Thymus (tissue), 11 donors: ENCODE measurements at regions not wholly inside any gene's neighbourhood (a gene's known extent, or its start where the extent isn't known, plus 50 kb on each side); places are given as distances from the start of the nearest gene placed in this dataset.
"Not testable (repeated sequence)": the region's sequence is repeated elsewhere in the genome, so short reads cannot be mapped to it uniquely, and the experiment has no call there.

Experiments used
- DNase-seq, 9 donors: peaks; one replicate each; pipeline ENCODE4 v3.0.0-alpha.2; 2013; ENCODE audit warnings: low spot score in 9 of 9, low read depth in 6 of 9, missing footprints in 1 of 9
- H3K27ac ChIP-seq, 2 donors: one replicate each; pipeline ENCODE4 v1.5.1; 2013; ENCODE audit warnings: control low read depth in 1 of 2, low read depth in 1 of 2, low read length in 1 of 2, mild to moderate bottlenecking in 1 of 2, moderate library complexity in 1 of 2
- H3K27me3 ChIP-seq, 2 donors: one replicate each; pipeline ENCODE4 v1.5.1; 2013; ENCODE audit warnings: low read length in 1 of 2; ENCODE audit not compliant: control insufficient read depth in 2 of 2, insufficient read depth in 1 of 2
- H3K36me3 ChIP-seq, 2 donors: one replicate each; pipeline ENCODE4 v1.5.1; 2013; ENCODE audit warnings: low read length in 1 of 2, mild to moderate bottlenecking in 1 of 2, moderate library complexity in 1 of 2; ENCODE audit not compliant: control insufficient read depth in 2 of 2, insufficient read depth in 2 of 2
- H3K4me1 ChIP-seq, 2 donors: one replicate each; pipeline ENCODE4 v1.5.1; 2013; ENCODE audit warnings: low read length in 2 of 2; ENCODE audit not compliant: control insufficient read depth in 2 of 2, insufficient read depth in 2 of 2
- H3K4me3 ChIP-seq, 2 donors: one replicate each; pipeline ENCODE4 v1.5.1; 2013; ENCODE audit warnings: low read length in 2 of 2, control low read depth in 1 of 2, mild to moderate bottlenecking in 1 of 2
- H3K9me3 ChIP-seq, 2 donors: one replicate each; pipeline ENCODE4 v1.5.1; 2013; ENCODE audit warnings: low read length in 1 of 2, mild to moderate bottlenecking in 1 of 2; ENCODE audit not compliant: control insufficient read depth in 2 of 2, insufficient read depth in 1 of 2
- WGBS: extraction: QIAGEN DNeasy Blood & Tissue Kit; methylation state at CpG from one replicate; pipeline ENCODE4 v1.1.7; 2013; 5-methylcytosine and 5-hydroxymethylcytosine counted together
- donor health status: healthy.

GRCh38 chr4:97305351-97305750 lies 837.9 kb downstream of the STPG2 start:
- Histone ChIP-seq H3K27me3 (no peaks in the 10 kb centered on the region), H3K36me3 (no peaks in the 10 kb centered on the region), H3K27ac (no peak overlapping the region), H3K9me3 (peaks cover 0 to 3% of the 10 kb centered on the region in 2 donors), H3K4me3 (no peak overlapping the region), H3K4me1 (no peaks in the 10 kb centered on the region)
- DNase-seq: no peak
- 93% methylated on average over 2 of the region's 2 CpGs for WGBS

GRCh38 chr4:97309121-97309520 lies 834.2 kb downstream of the STPG2 start:
- no peak overlapping the region for H3K4me3 ChIP-seq
- no peaks in the 10 kb centered on the region for H3K27me3 ChIP-seq
- no peak for DNase-seq
- no peak overlapping the region for H3K27ac ChIP-seq
- H3K36me3 ChIP-seq: no peaks in the 10 kb centered on the region
- no peaks in the 10 kb centered on the region for H3K4me1 ChIP-seq
- H3K9me3 ChIP-seq: no peaks in the 10 kb centered on the region

GRCh38 chr4:97317201-97317600 lies 826.1 kb downstream of the STPG2 start:
- 63% methylated on average over 2 of the region's 2 CpGs for WGBS

GRCh38 chr4:97317671-97318070 lies 825.6 kb downstream of the STPG2 start:
- DNase-seq: no peak
- 72% methylated on average over 2 of the region's 2 CpGs for WGBS
- Histone ChIP-seq H3K4me1 (no peaks in the 10 kb centered on the region), H3K9me3 (no peaks in the 10 kb centered on the region), H3K27ac (no peak overlapping the region), H3K27me3 (no peaks in the 10 kb centered on the region), H3K36me3 (no peaks in the 10 kb centered on the region), H3K4me3 (no peak overlapping the region)

More at GRCh38 chr4:97317201-97317600, 826.1 kb downstream of the STPG2 start:
- Histone ChIP-seq H3K27ac (no peak overlapping the region), H3K36me3 (no peaks in the 10 kb centered on the region), H3K9me3 (no peaks in the 10 kb centered on the region), H3K4me3 (no peak overlapping the region), H3K27me3 (no peaks in the 10 kb centered on the region), H3K4me1 (no peaks in the 10 kb centered on the region)
- no peak for DNase-seq

GRCh38 chr4:97325751-97326150 lies 817.5 kb downstream of the STPG2 start:
- H3K9me3 ChIP-seq, H3K27me3 ChIP-seq, H3K36me3 ChIP-seq, H3K4me1 ChIP-seq, H3K4me3 ChIP-seq, H3K27ac ChIP-seq, DNase-seq: not testable (repeated sequence)
- 92% methylated on average over 1 of the region's 1 CpG for WGBS

- DNase-seq: no peak
- no peaks in the 10 kb centered on the region for H3K9me3 ChIP-seq
- no peak overlapping the region for H3K4me3 ChIP-seq
- no peak overlapping the region for H3K27ac ChIP-seq
- H3K4me1 ChIP-seq: no peaks in the 10 kb centered on the region
- no peaks in the 10 kb centered on the region for H3K36me3 ChIP-seq
- no peaks in the 10 kb centered on the region for H3K27me3 ChIP-seq
- 33% methylated on average over 1 of the region's 1 CpG for WGBS
These were observed 812.4 kb downstream of the STPG2 start for GRCh38 chr4:97330917-97331316.

- no peak overlapping the region for H3K27ac ChIP-seq
- H3K4me1 ChIP-seq: no peaks in the 10 kb centered on the region
- H3K27me3 ChIP-seq: no peaks in the 10 kb centered on the region
- peaks cover 2 to 12% of the 10 kb centered on the region in 2 donors for H3K9me3 ChIP-seq
- H3K36me3 ChIP-seq: no peaks in the 10 kb centered on the region
- no peak for DNase-seq
- no peak overlapping the region for H3K4me3 ChIP-seq
- 97% methylated on average over 2 of the region's 2 CpGs for WGBS
These were observed 808.9 kb downstream of the STPG2 start for GRCh38 chr4:97334348-97334747.

- Histone ChIP-seq H3K4me3 (no peak overlapping the region), H3K27me3 (no peaks in the 10 kb centered on the region), H3K36me3 (no peaks in the 10 kb centered on the region), H3K27ac (no peak overlapping the region), H3K4me1 (no peaks in the 10 kb centered on the region), H3K9me3 (peaks cover 0 to 6% of the 10 kb centered on the region in 2 donors)
- DNase-seq: no peak
- WGBS: 76% methylated on average over 1 of the region's 1 CpG
These were observed 793.6 kb downstream of the STPG2 start for GRCh38 chr4:97349468-97350186.

- Histone ChIP-seq H3K27me3 (no peaks in the 10 kb centered on the region), H3K4me3 (no peak overlapping the region), H3K9me3 (peaks cover 0 to 7% of the 10 kb centered on the region in 2 donors), H3K4me1 (no peaks in the 10 kb centered on the region), H3K36me3 (no peaks in the 10 kb centered on the region), H3K27ac (no peak overlapping the region)
- DNase-seq: no peak
- WGBS: 98% methylated on average over 1 of the region's 1 CpG
These were observed 789.4 kb downstream of the STPG2 start for GRCh38 chr4:97353876-97354275.
